HL-60 (cell line): ENCODE measurements at regions not wholly inside any gene's neighbourhood (a gene's known extent, or its start where the extent isn't known, plus 50 kb on each side); places are given as distances from the start of the nearest gene placed in this dataset.

ENCODE experiments used
- DNase-seq, 2 experiments: peaks; one replicate each; pipeline ENCODE4 v3.0.0-alpha.2; 2010 to 2020; ENCODE audit warnings: low read depth in 1 of 2, low spot score in 1 of 2
- H3K27ac ChIP-seq: fragments of 250-450 bp; sonication (Bioruptor Pico); replicated peaks from 2 replicates; pipeline ENCODE4 v1.5.1; 2020; ENCODE audit warnings: mild to moderate bottlenecking, moderate library complexity
- H3K27me3 ChIP-seq: fragments of 250-450 bp; sonication (Bioruptor Pico); 2 replicates; pipeline ENCODE4 v1.5.1; 2021; ENCODE audit warnings: mild to moderate bottlenecking, moderate library complexity; ENCODE audit not compliant: insufficient read depth, poor library complexity, severe bottlenecking
- H3K4me3 ChIP-seq: replicated peaks from 2 replicates; pipeline ENCODE4 v1.5.1; 2011; ENCODE audit warnings: mild to moderate bottlenecking, control low read depth, low read length; ENCODE audit not compliant: insufficient read depth
- GABPA ChIP-seq: IDR thresholded peaks from 2 replicates; pipeline ENCODE4 v1.6.1; 2012; ENCODE audit warnings: low read depth
- POLR2AphosphoS5 ChIP-seq: IDR thresholded peaks from 2 replicates; pipeline ENCODE4 v1.6.1; 2012; ENCODE audit warnings: low read depth
- REST ChIP-seq: IDR thresholded peaks from 2 replicates; pipeline ENCODE4 v1.6.1; 2012; ENCODE audit warnings: low read depth; ENCODE audit not compliant: insufficient replicate concordance
- SPI1 ChIP-seq: IDR thresholded peaks from 2 replicates; pipeline ENCODE4 v1.6.1; 2012; ENCODE audit warnings: low read depth, mild to moderate bottlenecking, borderline replicate concordance
- TF ChIP-seq, protein P1 (sequence below): IDR thresholded peaks from one replicate; pipeline ENCODE4 v1.5.1; 2011; ENCODE audit warnings: low read length, control low read depth, inconsistent platforms; ENCODE audit not compliant: insufficient read depth

DNA sequence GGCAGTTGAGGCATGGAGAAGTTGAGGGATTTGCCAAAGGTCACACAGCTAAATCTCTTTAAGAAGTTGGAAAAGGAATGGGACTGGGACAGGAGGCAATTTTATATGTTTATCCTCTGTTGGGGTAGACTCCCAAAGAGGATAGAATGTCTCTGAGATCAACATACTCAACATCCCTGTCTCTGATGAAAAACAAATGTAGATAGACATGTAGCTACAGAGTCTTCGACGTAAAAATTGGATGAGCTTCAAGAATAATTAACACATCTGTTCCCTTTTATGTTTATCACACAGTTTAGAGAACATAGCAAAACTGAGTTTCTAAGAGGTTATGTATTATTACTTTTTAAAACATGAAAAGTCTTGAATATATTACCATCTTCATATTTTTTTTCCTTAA lies 204.6 kb upstream of the CD180 start:
- no peak for TF ChIP-seq POLR2AphosphoS5
- TF ChIP-seq, protein P1, sequence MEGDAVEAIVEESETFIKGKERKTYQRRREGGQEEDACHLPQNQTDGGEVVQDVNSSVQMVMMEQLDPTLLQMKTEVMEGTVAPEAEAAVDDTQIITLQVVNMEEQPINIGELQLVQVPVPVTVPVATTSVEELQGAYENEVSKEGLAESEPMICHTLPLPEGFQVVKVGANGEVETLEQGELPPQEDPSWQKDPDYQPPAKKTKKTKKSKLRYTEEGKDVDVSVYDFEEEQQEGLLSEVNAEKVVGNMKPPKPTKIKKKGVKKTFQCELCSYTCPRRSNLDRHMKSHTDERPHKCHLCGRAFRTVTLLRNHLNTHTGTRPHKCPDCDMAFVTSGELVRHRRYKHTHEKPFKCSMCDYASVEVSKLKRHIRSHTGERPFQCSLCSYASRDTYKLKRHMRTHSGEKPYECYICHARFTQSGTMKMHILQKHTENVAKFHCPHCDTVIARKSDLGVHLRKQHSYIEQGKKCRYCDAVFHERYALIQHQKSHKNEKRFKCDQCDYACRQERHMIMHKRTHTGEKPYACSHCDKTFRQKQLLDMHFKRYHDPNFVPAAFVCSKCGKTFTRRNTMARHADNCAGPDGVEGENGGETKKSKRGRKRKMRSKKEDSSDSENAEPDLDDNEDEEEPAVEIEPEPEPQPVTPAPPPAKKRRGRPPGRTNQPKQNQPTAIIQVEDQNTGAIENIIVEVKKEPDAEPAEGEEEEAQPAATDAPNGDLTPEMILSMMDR: no peak
- TF ChIP-seq REST: no peak
- TF ChIP-seq SPI1: no peak
- TF ChIP-seq GABPA: no peak
- no peak for DNase-seq
- no peak overlapping the region for H3K4me3 ChIP-seq

DNA sequence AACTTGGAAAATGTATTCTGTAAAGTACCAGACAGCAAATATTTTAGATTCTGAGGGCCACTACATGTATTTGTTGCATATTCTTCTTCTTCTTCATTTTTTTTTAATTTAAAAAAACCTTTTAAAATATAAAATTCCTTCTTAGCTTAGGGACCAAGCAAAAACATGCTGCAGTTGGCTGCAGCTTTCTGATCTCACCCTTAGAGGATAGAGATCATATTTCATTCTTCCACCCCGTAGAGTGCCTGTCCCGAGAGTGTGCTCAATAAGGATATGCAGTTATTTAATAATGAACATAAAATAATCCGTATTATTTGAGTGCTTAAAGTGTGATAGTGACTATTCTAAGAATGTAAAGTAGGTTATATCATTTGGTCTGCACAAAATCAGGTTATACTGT lies 204.2 kb upstream of the CD180 start:
- no peaks in the 10 kb centered on the region for H3K27me3 ChIP-seq
- TF ChIP-seq, protein P1: no peak
- TF ChIP-seq REST (no peak), POLR2AphosphoS5 (no peak), SPI1 (no peak), GABPA (no peak)
- no peak overlapping the region for H3K4me3 ChIP-seq
- H3K27ac ChIP-seq: no peak overlapping the region
- DNase-seq: no peak

More for the DNA sequence above, 204.6 kb upstream of the CD180 start:
- no peaks in the 10 kb centered on the region for H3K27me3 ChIP-seq
- H3K27ac ChIP-seq: no peak overlapping the region

GRCh38 chr5:67395790-67396418 lies 199.3 kb upstream of the CD180 start:
- no peak for DNase-seq
- no peak for TF ChIP-seq REST
- no peak for TF ChIP-seq POLR2AphosphoS5
- TF ChIP-seq, protein P1: no peak
- TF ChIP-seq GABPA: no peak
- TF ChIP-seq SPI1: no peak
- H3K4me3 ChIP-seq: no peak overlapping the region
- no peak overlapping the region for H3K27ac ChIP-seq
- H3K27me3 ChIP-seq: no peaks in the 10 kb centered on the region
